ENCODE measurements at regions not wholly inside any gene's neighbourhood (a gene's known extent, or its start where the extent isn't known, plus 50 kb on each side); places are given as distances from the start of the nearest gene placed in this dataset.
"Not testable (repeated sequence)": the region's sequence is repeated elsewhere in the genome, so short reads cannot be mapped to it uniquely, and the experiment has no call there.

- POLR2A ChIA-PET, result no interaction called here
Observed at GRCh38 chr10:55966101-55966500, 395.0 kb downstream of the ZWINT start.

GRCh38 chr10:55943403-55943802, 417.7 kb downstream of the ZWINT start:
- ChIA-PET POLR2A (no interaction called here), CTCF (no interaction called here)

More at GRCh38 chr10:55966101-55966500, 395.0 kb downstream of the ZWINT start:
- CTCF ChIA-PET, result no interaction called here

GRCh38 chr10:55929291-55929690, 431.8 kb downstream of the ZWINT start:
- POLR2A ChIA-PET, result no interaction called here
- CTCF ChIA-PET, result no interaction called here

- CTCF ChIA-PET, POLR2A ChIA-PET: not testable (repeated sequence)
Observed at GRCh38 chr10:55899472-55900147, 461.4 kb downstream of the ZWINT start.

GRCh38 chr10:55897490-55897921, 463.6 kb downstream of the ZWINT start:
- POLR2A ChIA-PET, result no interaction called here
- CTCF ChIA-PET, result no interaction called here

GRCh38 chr10:55892276-55892675, 468.8 kb downstream of the ZWINT start:
- POLR2A ChIA-PET, result no interaction called here

GRCh38 chr10:55881588-55881987, 479.5 kb downstream of the ZWINT start:
- ChIA-PET CTCF (no interaction called here), POLR2A (no interaction called here)

More at GRCh38 chr10:55892276-55892675, 468.8 kb downstream of the ZWINT start:
- CTCF ChIA-PET, result no interaction called here

- CTCF ChIA-PET, result interaction anchor here (0.6 kb wide), 1 partner anchor 17 kb away, joined by 3 read pairs; no protein-coding TSS in a partner anchor
Observed at GRCh38 chr10:55873485-55873884, 487.6 kb downstream of the ZWINT start.

GRCh38 chr10:55870186-55870585, 490.9 kb downstream of the ZWINT start:
- CTCF ChIA-PET, result no interaction called here
- POLR2A ChIA-PET, result no interaction called here

More at GRCh38 chr10:55873485-55873884, 487.6 kb downstream of the ZWINT start:
- POLR2A ChIA-PET, result no interaction called here

- CTCF ChIA-PET, result no interaction called here
- POLR2A ChIA-PET, result no interaction called here
Observed at GRCh38 chr10:55867848-55868247, 493.2 kb downstream of the ZWINT start.

- ChIA-PET CTCF (no interaction called here), POLR2A (no interaction called here)
Observed at GRCh38 chr10:55858730-55859129, 502.3 kb downstream of the ZWINT start.

GRCh38 chr10:55852900-55853299, 508.2 kb downstream of the ZWINT start:
- ChIA-PET CTCF (no interaction called here), POLR2A (no interaction called here)

GRCh38 chr10:55837273-55837672, 523.8 kb downstream of the ZWINT start:
- ChIA-PET CTCF (no interaction called here), POLR2A (no interaction called here)

- ChIA-PET CTCF (no interaction called here), POLR2A (no interaction called here)
Observed at GRCh38 chr10:55822096-55822495, 539.0 kb downstream of the ZWINT start.

- CTCF ChIA-PET, result no interaction called here
Observed at GRCh38 chr10:55820478-55820877, 540.6 kb downstream of the ZWINT start.

GRCh38 chr10:55820071-55820470, 541.0 kb downstream of the ZWINT start:
- ChIA-PET POLR2A (no interaction called here), CTCF (no interaction called here)

More at GRCh38 chr10:55820478-55820877, 540.6 kb downstream of the ZWINT start:
- POLR2A ChIA-PET, result no interaction called here

GRCh38 chr10:55813451-55814170, 547.4 kb downstream of the ZWINT start:
- POLR2A ChIA-PET, result no interaction called here

GRCh38 chr10:55803055-55803454, 558.0 kb downstream of the ZWINT start:
- POLR2A ChIA-PET, result no interaction called here
- CTCF ChIA-PET, result no interaction called here

More at GRCh38 chr10:55813451-55814170, 547.4 kb downstream of the ZWINT start:
- CTCF ChIA-PET, result no interaction called here

- CTCF ChIA-PET, result no interaction called here
Observed at GRCh38 chr10:55801353-55801661, 559.8 kb downstream of the ZWINT start.

GRCh38 chr10:55800602-55801352, 560.3 kb downstream of the ZWINT start:
- CTCF ChIA-PET, result no interaction called here
- POLR2A ChIA-PET, result no interaction called here

More at GRCh38 chr10:55801353-55801661, 559.8 kb downstream of the ZWINT start:
- POLR2A ChIA-PET, result no interaction called here

- CTCF ChIA-PET, result no interaction called here
- POLR2A ChIA-PET, result no interaction called here
Observed at GRCh38 chr10:55793024-55793423, 568.0 kb downstream of the ZWINT start.

All from activated CD8-positive, alpha-beta memory T cell treated with anti-CD3 and anti-CD28 coated beads for 36 hours (primary cell).